GM19455 (cell line): ENCODE measurements at regions not wholly inside any gene's neighbourhood (a gene's known extent, or its start where the extent isn't known, plus 50 kb on each side); places are given as distances from the start of the nearest gene placed in this dataset.
A peak's percentile ranks its signal among the peaks of the same experiment; 100 is the strongest.
"Not testable (repeated sequence)": the region's sequence is repeated elsewhere in the genome, so short reads cannot be mapped to it uniquely, and the experiment has no call there.

ENCODE experiments used
- ATAC-seq: cut with Tn5 transposase; IDR thresholded peaks from one replicate; pipeline ENCODE4 v1.9.1; 2021; ENCODE audit not compliant: unreplicated experiment

- no peak for ATAC-seq
Observed at GRCh38 chr1:199197695-199198094, 558.9 kb downstream of the PTPRC start.

GRCh38 chr1:199202331-199202730 lies 563.5 kb downstream of the PTPRC start:
- no peak for ATAC-seq

GRCh38 chr1:199204231-199204630 lies 565.4 kb downstream of the PTPRC start:
- ATAC-seq, result no peak

- no peak for ATAC-seq
Observed at GRCh38 chr1:199205740-199206441, 567.1 kb downstream of the PTPRC start.

GRCh38 chr1:199208847-199209246 lies 570.0 kb downstream of the PTPRC start:
- ATAC-seq, result no peak

- no peak for ATAC-seq
Observed at GRCh38 chr1:199218065-199218464, 579.2 kb downstream of the PTPRC start.

- ATAC-seq, result no peak
Observed at GRCh38 chr1:199218533-199218932, 579.7 kb downstream of the PTPRC start.

- no peak for ATAC-seq
Observed at GRCh38 chr1:199220031-199220430, 581.2 kb downstream of the PTPRC start.

- ATAC-seq, result no peak
Observed at GRCh38 chr1:199221371-199222150, 582.7 kb downstream of the PTPRC start.

- no peak for ATAC-seq
Observed at GRCh38 chr1:199223936-199224335, 585.1 kb downstream of the PTPRC start.

- peak; percentile 57 for ATAC-seq
Observed at GRCh38 chr1:199226163-199226562, 587.3 kb downstream of the PTPRC start.

- ATAC-seq, result no peak
Observed at GRCh38 chr1:199242147-199242546, 603.3 kb downstream of the PTPRC start.

- no peak for ATAC-seq
Observed at GRCh38 chr1:199242601-199243000, 603.8 kb downstream of the PTPRC start.

- peak; percentile 99 for ATAC-seq
Observed at GRCh38 chr1:199243423-199244061, 604.7 kb downstream of the PTPRC start.

GRCh38 chr1:199245946-199246345 lies 607.1 kb downstream of the PTPRC start:
- ATAC-seq, result no peak

- ATAC-seq, result no peak
Observed at GRCh38 chr1:199246716-199247115, 607.9 kb downstream of the PTPRC start.

- no peak for ATAC-seq
Observed at GRCh38 chr1:199247891-199248290, 609.1 kb downstream of the PTPRC start.

GRCh38 chr1:199254040-199254439 lies 615.2 kb downstream of the PTPRC start:
- ATAC-seq, result not testable (repeated sequence)

GRCh38 chr1:199261328-199261727 lies 622.5 kb downstream of the PTPRC start:
- ATAC-seq, result no peak

GRCh38 chr1:199264283-199264682 lies 625.4 kb downstream of the PTPRC start:
- ATAC-seq, result no peak

- ATAC-seq, result no peak
Observed at GRCh38 chr1:199264911-199265310, 626.1 kb downstream of the PTPRC start.

- no peak for ATAC-seq
Observed at GRCh38 chr1:199265319-199265718, 626.5 kb downstream of the PTPRC start.
